ENCODE measurements at regions not wholly inside any gene's neighbourhood (a gene's known extent, or its start where the extent isn't known, plus 50 kb on each side); places are given as distances from the start of the nearest gene placed in this dataset.

DNA sequence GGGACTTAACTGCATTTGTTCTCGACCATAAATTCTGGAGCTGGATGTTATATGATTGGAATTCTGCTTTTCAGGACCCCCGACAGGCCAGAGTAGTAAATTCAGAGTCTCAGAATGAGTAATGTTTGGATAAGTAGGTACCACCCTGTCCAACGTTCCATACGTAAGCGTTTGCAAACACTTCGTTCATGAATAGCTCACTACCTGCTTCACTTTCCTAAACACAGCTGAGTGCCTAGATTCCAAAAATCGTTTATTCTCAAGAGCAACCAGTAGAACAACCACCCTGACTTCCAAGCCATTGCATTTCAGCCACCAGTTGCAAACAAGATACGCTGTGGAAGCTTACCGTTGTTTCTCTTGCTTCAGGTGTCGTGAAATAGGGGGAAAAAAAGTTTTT lies 101.3 kb upstream of the DMRT1 start:
- Histone ChIP-seq H3K9me2 (replicated peaks; ENCODE audit: low read depth, low read length) (no peaks in the 10 kb centered on the region), H3K4me1 (ENCODE audit: insufficient read depth, low read length, poor library complexity, severe bottlenecking) (peaks cover 34% of the 10 kb centered on the region), H3K4me2 (ENCODE audit: low read depth, low read length, poor library complexity, severe bottlenecking) (no peak overlapping the region), H3K4me3 (ENCODE audit: low read length, poor library complexity, severe bottlenecking) (no peak overlapping the region), H3K27me3 (ENCODE audit: insufficient read depth, low read length, poor library complexity, severe bottlenecking) (no peaks in the 10 kb centered on the region), H4K20me1 (ENCODE audit: insufficient read depth, low read length, poor library complexity, severe bottlenecking) (no peaks in the 10 kb centered on the region), H3K9ac (ENCODE audit: low read depth, low read length, poor library complexity, severe bottlenecking) (no peak overlapping the region), H3K36me3 (ENCODE audit: insufficient read depth, low read length) (peaks cover 92% of the 10 kb centered on the region), H2AFZ (ENCODE audit: low read length) (no peak overlapping the region), H3F3A (ENCODE audit: low read depth) (no peaks in the 10 kb centered on the region), H3K79me2 (ENCODE audit: insufficient read depth, low read length) (peaks cover 53% of the 10 kb centered on the region; the same call in 1 of the 2 replicates), H3K9me3 (ENCODE audit: insufficient read depth, low read depth, low read length) (no peaks in the 10 kb centered on the region)
- TF ChIP-seq, protein P1, sequence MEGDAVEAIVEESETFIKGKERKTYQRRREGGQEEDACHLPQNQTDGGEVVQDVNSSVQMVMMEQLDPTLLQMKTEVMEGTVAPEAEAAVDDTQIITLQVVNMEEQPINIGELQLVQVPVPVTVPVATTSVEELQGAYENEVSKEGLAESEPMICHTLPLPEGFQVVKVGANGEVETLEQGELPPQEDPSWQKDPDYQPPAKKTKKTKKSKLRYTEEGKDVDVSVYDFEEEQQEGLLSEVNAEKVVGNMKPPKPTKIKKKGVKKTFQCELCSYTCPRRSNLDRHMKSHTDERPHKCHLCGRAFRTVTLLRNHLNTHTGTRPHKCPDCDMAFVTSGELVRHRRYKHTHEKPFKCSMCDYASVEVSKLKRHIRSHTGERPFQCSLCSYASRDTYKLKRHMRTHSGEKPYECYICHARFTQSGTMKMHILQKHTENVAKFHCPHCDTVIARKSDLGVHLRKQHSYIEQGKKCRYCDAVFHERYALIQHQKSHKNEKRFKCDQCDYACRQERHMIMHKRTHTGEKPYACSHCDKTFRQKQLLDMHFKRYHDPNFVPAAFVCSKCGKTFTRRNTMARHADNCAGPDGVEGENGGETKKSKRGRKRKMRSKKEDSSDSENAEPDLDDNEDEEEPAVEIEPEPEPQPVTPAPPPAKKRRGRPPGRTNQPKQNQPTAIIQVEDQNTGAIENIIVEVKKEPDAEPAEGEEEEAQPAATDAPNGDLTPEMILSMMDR (conservative IDR thresholded peaks at IDR 0.05; ENCODE audit: low read length) = no peak
- TF ChIP-seq EZH2phosphoT487 (IDR thresholded peaks at IDR 0.05; ENCODE audit: borderline replicate concordance) = no peak

DNA sequence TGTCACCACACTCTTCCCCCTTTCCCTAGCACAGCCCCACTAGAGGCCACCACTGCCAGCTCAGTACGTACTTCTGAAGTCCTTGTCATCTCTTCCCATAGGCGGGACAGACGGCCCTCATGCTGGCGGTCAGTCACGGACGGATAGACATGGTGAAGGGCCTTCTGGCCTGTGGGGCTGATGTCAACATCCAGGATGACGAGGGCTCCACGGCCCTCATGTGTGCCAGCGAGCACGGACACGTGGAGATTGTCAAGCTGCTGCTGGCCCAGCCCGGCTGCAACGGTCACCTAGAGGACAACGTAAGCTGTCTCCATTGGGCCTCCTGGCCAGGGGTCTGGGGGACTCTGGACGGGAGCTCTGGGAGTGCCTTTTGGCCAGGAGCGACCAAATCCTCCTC lies 99.4 kb upstream of the DMRT1 start:
- Histone ChIP-seq H3F3A (ENCODE audit: low read depth) (no peaks in the 10 kb centered on the region), H2AFZ (ENCODE audit: low read length) (no peak overlapping the region), H3K79me2 (ENCODE audit: insufficient read depth, low read length) (peaks cover 63% of the 10 kb centered on the region), H3K36me3 (ENCODE audit: insufficient read depth, low read length) (peaks cover 84% of the 10 kb centered on the region), H4K20me1 (ENCODE audit: insufficient read depth, low read length, poor library complexity, severe bottlenecking) (no peaks in the 10 kb centered on the region), H3K9me2 (replicated peaks; ENCODE audit: low read depth, low read length) (no peaks in the 10 kb centered on the region), H3K4me3 (ENCODE audit: low read length, poor library complexity, severe bottlenecking) (no peak overlapping the region), H3K9me3 (ENCODE audit: insufficient read depth, low read depth, low read length) (no peaks in the 10 kb centered on the region), H3K27me3 (ENCODE audit: insufficient read depth, low read length, poor library complexity, severe bottlenecking) (no peaks in the 10 kb centered on the region), H3K9ac (ENCODE audit: low read depth, low read length, poor library complexity, severe bottlenecking) (no peak overlapping the region), H3K4me2 (ENCODE audit: low read depth, low read length, poor library complexity, severe bottlenecking) (no peak overlapping the region), H3K4me1 (ENCODE audit: insufficient read depth, low read length, poor library complexity, severe bottlenecking) (peaks cover 50% of the 10 kb centered on the region)
- no peak for TF ChIP-seq EZH2phosphoT487 (IDR thresholded peaks at IDR 0.05; ENCODE audit: borderline replicate concordance)
- TF ChIP-seq, protein P1 (conservative IDR thresholded peaks at IDR 0.05; ENCODE audit: low read length) = no peak

DNA sequence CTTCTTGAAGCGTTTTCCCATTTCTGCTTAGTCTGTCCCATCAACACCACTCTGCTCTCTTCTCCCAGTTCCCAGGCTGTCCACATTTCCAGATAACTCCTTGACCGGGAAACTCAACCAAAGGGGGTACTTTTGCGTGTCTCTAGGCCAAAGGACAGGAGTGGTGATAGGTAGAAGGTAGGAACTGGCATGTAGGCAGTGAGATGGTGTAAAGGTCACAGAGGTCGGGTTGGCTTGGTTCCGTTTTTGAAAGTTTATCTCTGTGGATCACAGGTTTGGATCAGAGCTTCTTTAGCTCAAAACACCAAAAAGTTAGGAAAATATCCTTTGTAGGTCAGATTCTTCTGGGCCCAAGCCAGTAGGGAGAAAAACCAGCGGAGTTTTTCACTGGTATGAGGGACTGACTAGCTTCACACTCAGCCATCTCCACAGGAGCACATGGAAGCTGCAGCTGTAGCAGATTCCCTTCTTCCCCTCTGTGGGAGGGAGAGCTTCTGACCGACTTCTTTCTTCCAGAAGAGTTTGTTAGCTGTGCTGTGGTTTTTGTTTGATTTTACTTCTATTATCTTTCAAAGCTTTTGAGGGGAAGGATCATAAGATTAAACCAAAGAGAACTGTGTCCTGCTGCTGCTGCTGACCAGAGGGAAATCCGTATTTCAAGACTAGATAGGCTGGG lies 98.4 kb upstream of the DMRT1 start:
- Histone ChIP-seq H3K4me1 (ENCODE audit: insufficient read depth, low read length, poor library complexity, severe bottlenecking) (peaks cover 55% of the 10 kb centered on the region), H3K27me3 (ENCODE audit: insufficient read depth, low read length, poor library complexity, severe bottlenecking) (no peaks in the 10 kb centered on the region), H3K9me3 (ENCODE audit: insufficient read depth, low read depth, low read length) (no peaks in the 10 kb centered on the region), H4K20me1 (ENCODE audit: insufficient read depth, low read length, poor library complexity, severe bottlenecking) (no peaks in the 10 kb centered on the region), H3F3A (ENCODE audit: low read depth) (no peaks in the 10 kb centered on the region), H3K4me3 (ENCODE audit: low read length, poor library complexity, severe bottlenecking) (no peak overlapping the region), H2AFZ (ENCODE audit: low read length) (no peak overlapping the region), H3K79me2 (ENCODE audit: insufficient read depth, low read length) (peaks cover 73% of the 10 kb centered on the region), H3K36me3 (ENCODE audit: insufficient read depth, low read length) (peaks cover 76% of the 10 kb centered on the region), H3K9ac (ENCODE audit: low read depth, low read length, poor library complexity, severe bottlenecking) (no peak overlapping the region), H3K9me2 (replicated peaks; ENCODE audit: low read depth, low read length) (no peaks in the 10 kb centered on the region), H3K4me2 (ENCODE audit: low read depth, low read length, poor library complexity, severe bottlenecking) (no peak overlapping the region)
- no peak for TF ChIP-seq EZH2phosphoT487 (IDR thresholded peaks at IDR 0.05; ENCODE audit: borderline replicate concordance)
- TF ChIP-seq, protein P1 (conservative IDR thresholded peaks at IDR 0.05; ENCODE audit: low read length) = no peak
